KMS-11 (cell line): ENCODE measurements at regions not wholly inside any gene's neighbourhood (a gene's known extent, or its start where the extent isn't known, plus 50 kb on each side); places are given as distances from the start of the nearest gene placed in this dataset.
"Not testable (repeated sequence)": the region's sequence is repeated elsewhere in the genome, so short reads cannot be mapped to it uniquely, and the experiment has no call there.

Source experiments
- H2AFZ ChIP-seq: fragments of 200-600 bp; sonication (generic); 2 replicates; pipeline ENCODE4 v1.6.1; 2016; ENCODE audit warnings: antibody characterized with exemption, mixed run types, low read depth
- H3K27ac ChIP-seq: fragments of 200-600 bp; sonication (generic); 2 replicates; pipeline ENCODE4 v1.6.1; 2016; ENCODE audit warnings: mild to moderate bottlenecking, mixed run types
- H3K27me3 ChIP-seq: fragments of 200-600 bp; sonication (generic); 2 replicates; pipeline ENCODE4 v1.6.1; 2017; ENCODE audit warnings: mild to moderate bottlenecking, low read depth, mixed run types, moderate library complexity; ENCODE audit not compliant: insufficient read depth
- H3K36me3 ChIP-seq: fragments of 200-600 bp; sonication (generic); 2 replicates; pipeline ENCODE4 v1.6.1; 2017; ENCODE audit warnings: mild to moderate bottlenecking, mixed run types; ENCODE audit not compliant: insufficient read depth
- H3K4me1 ChIP-seq: fragments of 200-600 bp; sonication (generic); 2 replicates; pipeline ENCODE4 v1.6.1; 2016; ENCODE audit warnings: mild to moderate bottlenecking, low read depth, mixed run types; ENCODE audit not compliant: poor library complexity, severe bottlenecking
- H3K4me2 ChIP-seq: fragments of 200-600 bp; sonication (generic); 2 replicates; pipeline ENCODE4 v1.7.0; 2016; ENCODE audit warnings: mild to moderate bottlenecking, mixed run types
- H3K4me3 ChIP-seq: fragments of 200-600 bp; sonication (generic); IDR thresholded peaks from 2 replicates; pipeline ENCODE4 v1.6.1; 2017; ENCODE audit warnings: low read depth, low read length, mixed read lengths; ENCODE audit not compliant: insufficient read depth
- H3K79me2 ChIP-seq: fragments of 200-600 bp; sonication (generic); 2 replicates; pipeline ENCODE4 v1.6.1; 2016; ENCODE audit warnings: low read depth, mixed run types; ENCODE audit not compliant: insufficient read depth
- H3K9ac ChIP-seq: fragments of 200-600 bp; sonication (generic); 2 replicates; pipeline ENCODE4 v1.6.1; 2016; ENCODE audit warnings: mild to moderate bottlenecking, mixed run types
- H4K20me1 ChIP-seq: fragments of 200-600 bp; sonication (generic); 2 replicates; pipeline ENCODE4 v1.6.1; 2016; ENCODE audit warnings: mild to moderate bottlenecking, mixed run types; ENCODE audit not compliant: insufficient read depth
- CTCF ChIP-seq: fragments of 200-600 bp; sonication (generic); conservative IDR thresholded peaks from 2 replicates; pipeline ENCODE4 v1.6.1; 2017; ENCODE audit warnings: low read depth, mild to moderate bottlenecking, antibody characterized with exemption, low read length, moderate library complexity, mixed read lengths

- no peaks in the 10 kb centered on the region; the same call in 1 of the 2 replicates for H3K27me3 ChIP-seq
- H3K79me2 ChIP-seq, result no peaks in the 10 kb centered on the region
- H2AFZ ChIP-seq, result no peak overlapping the region
- H3K36me3 ChIP-seq, result no peaks in the 10 kb centered on the region
- no peaks in the 10 kb centered on the region for H4K20me1 ChIP-seq
- no peak for TF ChIP-seq CTCF
- no peak overlapping the region for H3K4me3 ChIP-seq
- H3K9ac ChIP-seq, result no peak overlapping the region
- H3K4me1 ChIP-seq, result no peaks in the 10 kb centered on the region
- H3K27ac ChIP-seq, result no peak overlapping the region
- no peak overlapping the region for H3K4me2 ChIP-seq
Observed at GRCh38 chr7:142507799-142508198, 241.5 kb upstream of the PRSS1 start.

DNA sequence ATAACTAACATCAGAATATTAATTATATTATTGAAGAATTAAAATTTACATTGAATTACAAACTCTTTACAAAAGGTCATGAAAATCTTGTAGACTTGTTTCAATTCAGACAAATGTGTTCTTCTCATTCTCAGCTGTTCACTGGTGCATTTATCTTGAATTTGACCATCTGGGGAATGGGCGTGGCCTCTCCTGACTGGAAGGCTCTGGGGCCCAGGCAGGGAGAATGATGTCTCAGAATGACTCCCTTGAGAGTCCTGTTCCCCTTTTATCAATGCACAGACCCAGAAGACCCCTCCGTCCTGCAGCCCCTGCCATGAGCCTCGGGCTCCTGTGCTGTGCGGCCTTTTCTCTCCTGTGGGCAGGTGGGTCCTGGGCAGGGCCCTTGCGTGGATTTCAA, 242.2 kb upstream of the PRSS1 start:
- not testable (repeated sequence) for H3K9ac ChIP-seq, H3K27ac ChIP-seq, H3K4me3 ChIP-seq, H4K20me1 ChIP-seq, H3K79me2 ChIP-seq, H2AFZ ChIP-seq, H3K4me1 ChIP-seq, H3K36me3 ChIP-seq, H3K4me2 ChIP-seq, H3K27me3 ChIP-seq

DNA sequence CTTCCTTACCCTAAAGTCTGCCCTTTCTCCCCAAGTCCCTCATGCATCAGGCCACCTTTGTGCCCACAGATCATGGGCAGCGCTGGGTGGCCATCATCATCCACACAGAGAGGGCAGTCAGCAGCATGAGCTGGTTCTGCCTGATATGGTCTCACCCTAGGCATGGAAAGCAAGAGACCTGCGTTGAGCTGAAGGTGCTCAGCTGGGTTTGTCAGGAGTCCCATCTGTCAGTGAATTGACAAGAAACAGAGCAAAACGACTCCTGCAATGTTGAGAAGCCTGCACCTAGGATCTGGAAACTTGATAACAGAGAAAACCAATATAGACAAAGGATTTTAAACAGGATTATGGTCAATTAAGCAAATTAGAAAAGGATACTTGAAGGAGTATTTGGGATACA, 242.7 kb upstream of the PRSS1 start:
- no peak overlapping the region for H2AFZ ChIP-seq
- no peak for TF ChIP-seq CTCF
- H3K79me2 ChIP-seq, result no peaks in the 10 kb centered on the region
- H4K20me1 ChIP-seq, result no peaks in the 10 kb centered on the region
- H3K27ac ChIP-seq, result no peak overlapping the region
- H3K4me1 ChIP-seq, result no peaks in the 10 kb centered on the region
- H3K4me3 ChIP-seq, result no peak overlapping the region
- no peak overlapping the region for H3K4me2 ChIP-seq
- no peaks in the 10 kb centered on the region for H3K36me3 ChIP-seq
- no peaks in the 10 kb centered on the region; the same call in 1 of the 2 replicates for H3K27me3 ChIP-seq
- no peak overlapping the region for H3K9ac ChIP-seq

DNA sequence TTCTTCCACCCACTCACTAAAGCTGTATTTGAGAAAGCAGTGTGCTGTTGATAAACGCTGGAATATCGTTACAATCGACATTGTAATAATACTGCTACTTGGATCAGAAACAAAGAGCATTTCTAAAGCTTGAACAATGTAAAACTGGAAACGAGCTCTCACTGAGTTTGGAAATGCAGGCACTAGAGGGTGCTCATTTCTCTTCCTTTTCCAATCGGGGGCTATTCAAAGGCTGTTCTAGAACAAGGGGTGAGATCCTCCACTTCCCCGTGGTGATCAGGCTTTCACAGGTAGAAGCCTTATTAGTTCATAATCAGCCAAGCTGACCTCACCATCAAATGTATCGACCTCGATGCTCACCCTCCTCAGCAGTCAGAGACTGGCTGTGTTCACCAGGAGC, 245.3 kb upstream of the PRSS1 start:
- H3K27ac ChIP-seq, H3K4me2 ChIP-seq, H3K9ac ChIP-seq, H4K20me1 ChIP-seq, H2AFZ ChIP-seq, H3K4me1 ChIP-seq, H3K79me2 ChIP-seq, H3K4me3 ChIP-seq, H3K27me3 ChIP-seq, H3K36me3 ChIP-seq: not testable (repeated sequence)

- no peaks in the 10 kb centered on the region for H4K20me1 ChIP-seq
- H3K36me3 ChIP-seq, result no peaks in the 10 kb centered on the region
- no peaks in the 10 kb centered on the region for H3K4me1 ChIP-seq
- no peaks in the 10 kb centered on the region for H3K79me2 ChIP-seq
- H3K27me3 ChIP-seq, result no peaks in the 10 kb centered on the region; the same call in 1 of the 2 replicates
- H3K4me3 ChIP-seq, result no peak overlapping the region
- TF ChIP-seq CTCF, result no peak
- H3K4me2 ChIP-seq, result no peak overlapping the region
- no peak overlapping the region for H3K27ac ChIP-seq
- no peak overlapping the region for H3K9ac ChIP-seq
- no peak overlapping the region for H2AFZ ChIP-seq
Observed at GRCh38 chr7:142503036-142503435, 245.2 kb upstream of the PRSS58 start.
